HEK293 (cell line): ENCODE measurements at regions not wholly inside any gene's neighbourhood (a gene's known extent, or its start where the extent isn't known, plus 50 kb on each side); places are given as distances from the start of the nearest gene placed in this dataset.
A peak's percentile ranks its signal among the peaks of the same experiment; 100 is the strongest.
"Not testable (repeated sequence)": the region's sequence is repeated elsewhere in the genome, so short reads cannot be mapped to it uniquely, and the experiment has no call there.

Experiments used
- CTCF ChIA-PET: fragments of 350-600 bp; formaldehyde crosslinking; extraction: SDS; loops from one replicate; lab custom pipeline; 2021; ENCODE audit warnings: antibody characterized with exemption; lab: Yijun Ruan, JAX
- POLR2A ChIA-PET: fragments of 300-600 bp; formaldehyde crosslinking; extraction: SDS; loops from one replicate; lab custom pipeline; 2020; ENCODE audit warnings: antibody characterized with exemption, inconsistent platforms; lab: Yijun Ruan, JAX
- H3K27ac ChIP-seq: fragments of 200-500 bp; sonication (Bioruptor generic); 2 replicates; pipeline ENCODE4 v1.5.1; 2014; ENCODE audit warnings: low read depth, low read length, control low read depth, inconsistent platforms; ENCODE audit errors: extremely low read depth
- H3K36me3 ChIP-seq, 2 experiments: fragments of 200-500 bp in 1 of 2; sonication (Bioruptor generic) in 1 of 2; 1 replicate in 1 of 2; 2 replicates in 1 of 2; pipeline ENCODE4 v1.5.1; 2014 to 2017; ENCODE audit warnings: inconsistent platforms in 2 of 2, low read length in 2 of 2; ENCODE audit not compliant: control insufficient read depth in 2 of 2, insufficient read depth in 1 of 2
- H3K4me1 ChIP-seq: fragments of 200-500 bp; sonication (Bioruptor generic); 2 replicates; pipeline ENCODE4 v1.5.1; 2014; ENCODE audit warnings: mild to moderate bottlenecking, low read length, inconsistent platforms; ENCODE audit not compliant: control insufficient read depth, insufficient read depth
- H3K4me3 ChIP-seq: 2 replicates; pipeline ENCODE4 v1.5.1; 2011; ENCODE audit warnings: low read depth, mild to moderate bottlenecking, control low read depth, low read length, moderate library complexity
- H3K9me3 ChIP-seq: fragments of 200-500 bp; sonication (Bioruptor generic); 2 replicates; pipeline ENCODE4 v1.5.1; 2014; ENCODE audit warnings: low read depth, low read length, inconsistent platforms; ENCODE audit not compliant: control insufficient read depth, insufficient read depth
- ATF2 ChIP-seq: fragments of 450-650 bp; formaldehyde crosslinking; IDR thresholded peaks from 2 replicates; pipeline ENCODE4 v1.5.1; 2016; ENCODE audit warnings: missing biosample characterization, missing genetic modification characterization, low read depth
- BCL11B ChIP-seq: fragments of 450-650 bp; formaldehyde crosslinking; IDR thresholded peaks from 2 replicates; pipeline ENCODE4 v1.5.1; 2016; ENCODE audit warnings: low read depth, missing biosample characterization, missing genetic modification characterization
- TSHZ1 ChIP-seq: fragments of 450-650 bp; formaldehyde crosslinking; IDR thresholded peaks from 2 replicates; pipeline ENCODE4 v1.5.1; 2016; ENCODE audit warnings: missing biosample characterization, missing genetic modification characterization, borderline replicate concordance
- ZNF707 ChIP-seq: fragments of 450-650 bp; formaldehyde crosslinking; IDR thresholded peaks from 2 replicates; pipeline ENCODE4 v1.5.1; 2016; ENCODE audit warnings: missing biosample characterization, missing genetic modification characterization

- H3K27ac ChIP-seq, POLR2A ChIA-PET: not testable (repeated sequence)
- CTCF ChIA-PET = interaction anchor here (0.6 to 0.7 kb wide), 2 partner anchors 297 to 427 kb away, joined by 4 to 5 read pairs; no protein-coding TSS in a partner anchor
Observed at GRCh38 chr6:88418921-88419810, 253.0 kb upstream of the CNR1 start.

GRCh38 chr6:88417361-88417760 is 251.2 kb upstream of the CNR1 start:
- H3K36me3 ChIP-seq, H3K9me3 ChIP-seq, H3K4me3 ChIP-seq, POLR2A ChIA-PET, CTCF ChIA-PET, H3K4me1 ChIP-seq, H3K27ac ChIP-seq: not testable (repeated sequence)

More at GRCh38 chr6:88418921-88419810, 253.0 kb upstream of the CNR1 start:
- H3K4me3 ChIP-seq, H3K9me3 ChIP-seq, H3K4me1 ChIP-seq, H3K36me3 ChIP-seq: not testable (repeated sequence)

GRCh38 chr6:88413459-88413858 is 247.3 kb upstream of the CNR1 start:
- ChIA-PET CTCF (no interaction called here), POLR2A (no interaction called here)
- Histone ChIP-seq H3K36me3 (no peaks in the 10 kb centered on the region), H3K4me1 (no peaks in the 10 kb centered on the region), H3K27ac (no peak overlapping the region), H3K4me3 (no peak overlapping the region), H3K9me3 (no peaks in the 10 kb centered on the region)
- TF ChIP-seq BCL11B (tag by site-specific recombination) = no peak
- TF ChIP-seq TSHZ1 (tag by site-specific recombination) = no peak
- TF ChIP-seq ZNF707 (tag by site-specific recombination) = no peak
- TF ChIP-seq ATF2 = 0 out of 2 replicates have a peak, but pooled peaks have one; percentile 36

- H3K36me3 ChIP-seq, H3K4me3 ChIP-seq, H3K4me1 ChIP-seq, POLR2A ChIA-PET, H3K27ac ChIP-seq, H3K9me3 ChIP-seq, CTCF ChIA-PET: not testable (repeated sequence)
Observed at GRCh38 chr6:88408355-88408754, 242.2 kb upstream of the CNR1 start.

- H3K4me1 ChIP-seq, POLR2A ChIA-PET, H3K27ac ChIP-seq, H3K9me3 ChIP-seq, CTCF ChIA-PET, H3K36me3 ChIP-seq, H3K4me3 ChIP-seq: not testable (repeated sequence)
Observed at GRCh38 chr6:88406674-88407073, 240.5 kb upstream of the CNR1 start.
